HL-60/S4 treated with retinoic acid at 250 ng/mL for 4 days and 3 days (cell line): ENCODE measurements at regions not wholly inside any gene's neighbourhood (a gene's known extent, or its start where the extent isn't known, plus 50 kb on each side); places are given as distances from the start of the nearest gene placed in this dataset.

Source experiments
- in situ Hi-C: fragments of 300-500 bp; cut with MboI; formaldehyde crosslinking; loops from 2 replicates; pipeline ENCODE4 v1.7.0; 2022; ENCODE audit warnings: low sequenced_read_pairs

GRCh38 chr5:2255915-2256690 lies 373.4 kb upstream of the IRX4 start:
- in situ Hi-C loops, result no loop called here

- in situ Hi-C loops, result no loop called here
Observed at GRCh38 chr5:2254880-2255750, 372.4 kb upstream of the IRX4 start.

- in situ Hi-C loops, result no loop called here
Observed at GRCh38 chr5:2254406-2254805, 371.7 kb upstream of the IRX4 start.

- in situ Hi-C loops, result no loop called here
Observed at GRCh38 chr5:2253040-2253975, 370.6 kb upstream of the IRX4 start.

- in situ Hi-C loops, result no loop called here
Observed at GRCh38 chr5:2251751-2252150, 369.0 kb upstream of the IRX4 start.

GRCh38 chr5:2251298-2251697 lies 368.6 kb upstream of the IRX4 start:
- in situ Hi-C loops, result no loop called here

- in situ Hi-C loops, result no loop called here
Observed at GRCh38 chr5:2250365-2250950, 367.7 kb upstream of the IRX4 start.

GRCh38 chr5:2249442-2249841 lies 366.7 kb upstream of the IRX4 start:
- in situ Hi-C loops, result no loop called here

- in situ Hi-C loops, result no loop called here
Observed at GRCh38 chr5:2249026-2249425, 366.3 kb upstream of the IRX4 start.

GRCh38 chr5:2242539-2242938 lies 359.8 kb upstream of the IRX4 start:
- in situ Hi-C loops, result no loop called here

GRCh38 chr5:2241842-2242241 lies 359.1 kb upstream of the IRX4 start:
- in situ Hi-C loops, result no loop called here

- in situ Hi-C loops, result no loop called here
Observed at GRCh38 chr5:2240118-2240904, 357.6 kb upstream of the IRX4 start.

- in situ Hi-C loops, result no loop called here
Observed at GRCh38 chr5:2239201-2239910, 356.6 kb upstream of the IRX4 start.

GRCh38 chr5:2238732-2239131 lies 356.0 kb upstream of the IRX4 start:
- in situ Hi-C loops, result no loop called here

GRCh38 chr5:2227433-2227832 lies 344.7 kb upstream of the IRX4 start:
- in situ Hi-C loops, result no loop called here

- in situ Hi-C loops, result no loop called here
Observed at GRCh38 chr5:2224689-2225088, 342.0 kb upstream of the IRX4 start.

GRCh38 chr5:2223303-2223702 lies 340.6 kb upstream of the IRX4 start:
- in situ Hi-C loops, result no loop called here

- in situ Hi-C loops, result no loop called here
Observed at GRCh38 chr5:2222246-2222992, 339.7 kb upstream of the IRX4 start.

GRCh38 chr5:2221450-2221849 lies 338.7 kb upstream of the IRX4 start:
- in situ Hi-C loops, result no loop called here
